Right atrium auricular region (tissue), 2 donors: ENCODE measurements at regions not wholly inside any gene's neighbourhood (a gene's known extent, or its start where the extent isn't known, plus 50 kb on each side); places are given as distances from the start of the nearest gene placed in this dataset.
"Not testable (repeated sequence)": the region's sequence is repeated elsewhere in the genome, so short reads cannot be mapped to it uniquely, and the experiment has no call there.

Experiments used
- DNase-seq: peaks from one replicate; pipeline ENCODE4 v3.0.0-alpha.2; 2019; ENCODE audit warnings: low spot score
- H3K27ac ChIP-seq, 2 donors: fragments of 200-600 bp; sonication (generic); 1 replicate in 1 of 2; 2 replicates in 1 of 2; pipeline ENCODE4 v1.5.1; 2016 to 2019
- H3K27me3 ChIP-seq, 2 donors: fragments of 200-600 bp; sonication (generic); one replicate each; pipeline versions ENCODE4 v1.5.1 to v1.6.0; 2017 to 2019
- H3K36me3 ChIP-seq: fragments of 200-600 bp; sonication (generic); one replicate; pipeline ENCODE4 v1.5.1; 2016
- H3K4me1 ChIP-seq, 2 donors: fragments of 200-600 bp; sonication (generic); one replicate each; pipeline versions ENCODE4 v1.5.1 to v1.6.0; 2017 to 2019
- H3K4me3 ChIP-seq, 2 donors: fragments of 200-600 bp; sonication (generic); 1 replicate in 1 of 2; 2 replicates in 1 of 2; pipeline ENCODE4 v1.5.1; 2017 to 2019; ENCODE audit warnings: mild to moderate bottlenecking in 1 of 2, moderate library complexity in 1 of 2
- H3K9me3 ChIP-seq, 2 donors: fragments of 200-600 bp; sonication (generic); one replicate each; pipeline ENCODE4 v1.5.1; 2019
- CTCF ChIP-seq, 2 donors: fragments of 200-600 bp; sonication (generic); IDR thresholded peaks; one replicate each; pipeline ENCODE4 v1.5.1; 2019; ENCODE audit warnings: antibody characterized with exemption in 2 of 2

- H3K9me3 ChIP-seq: no peaks in the 10 kb centered on the region
- no peak overlapping the region for H3K27ac ChIP-seq
- no peak for DNase-seq
- H3K4me3 ChIP-seq: no peak overlapping the region
- TF ChIP-seq CTCF (IDR thresholded peaks at IDR 0.05): no peak
- no peaks in the 10 kb centered on the region for H3K4me1 ChIP-seq
- no peaks in the 10 kb centered on the region for H3K27me3 ChIP-seq
- H3K36me3 ChIP-seq: no peaks in the 10 kb centered on the region
These were observed 549.1 kb downstream of the RPS29 start for GRCh38 chr14:49036984-49037516.

DNA sequence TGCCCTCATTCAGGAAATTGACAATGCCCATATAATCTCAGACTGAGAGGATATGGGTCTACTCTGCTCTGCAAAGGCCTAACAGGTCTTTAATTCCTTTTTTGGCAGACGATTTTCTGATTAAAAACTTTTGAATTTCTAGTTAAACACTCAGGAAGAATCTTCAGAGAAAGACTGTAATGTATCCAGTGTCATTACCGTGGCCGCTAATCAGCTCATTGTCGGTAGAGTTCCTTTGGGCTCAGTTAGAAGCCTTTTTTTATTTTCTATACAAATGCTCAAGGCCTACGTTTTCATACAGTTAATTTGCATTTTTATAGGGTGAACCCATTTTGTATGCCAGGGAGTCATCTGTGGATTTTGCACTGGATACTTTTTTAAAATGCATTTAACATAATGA is 549.9 kb downstream of the RPS29 start:
- Histone ChIP-seq H3K36me3 (no peaks in the 10 kb centered on the region), H3K27me3 (no peaks in the 10 kb centered on the region), H3K4me1 (no peaks in the 10 kb centered on the region), H3K27ac (no peak overlapping the region), H3K4me3 (no peak overlapping the region), H3K9me3 (no peaks in the 10 kb centered on the region)
- no peak for DNase-seq
- TF ChIP-seq CTCF (IDR thresholded peaks at IDR 0.05): no peak

GRCh38 chr14:49033131-49033530 is 553.0 kb downstream of the RPS29 start:
- Histone ChIP-seq H3K27me3 (no peaks in the 10 kb centered on the region), H3K4me3 (no peak overlapping the region), H3K9me3 (no peaks in the 10 kb centered on the region), H3K4me1 (no peaks in the 10 kb centered on the region), H3K27ac (no peak overlapping the region), H3K36me3 (no peaks in the 10 kb centered on the region)
- no peak for TF ChIP-seq CTCF (IDR thresholded peaks at IDR 0.05)
- no peak for DNase-seq

DNA sequence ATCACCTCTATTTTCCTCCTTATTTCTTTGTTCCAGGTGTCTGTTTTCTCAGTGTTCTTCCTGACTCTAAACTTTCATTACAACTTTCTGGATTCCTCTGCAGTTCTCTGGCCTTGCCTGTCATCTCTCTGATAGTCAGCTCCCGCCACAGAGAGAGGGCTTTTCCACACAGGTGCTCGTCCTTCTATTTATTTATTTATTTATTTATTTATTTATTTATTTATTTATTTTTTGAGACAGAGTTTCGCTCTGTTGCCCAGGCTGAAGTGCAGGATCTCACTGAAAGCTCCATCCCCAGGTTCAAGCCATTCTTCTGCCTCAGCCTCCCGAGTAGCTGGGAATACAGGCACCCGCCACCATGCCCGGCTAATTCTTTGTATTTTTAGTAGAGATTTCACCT is 554.5 kb downstream of the RPS29 start:
- not testable (repeated sequence) for H3K27me3 ChIP-seq, H3K36me3 ChIP-seq, H3K4me1 ChIP-seq, H3K9me3 ChIP-seq, H3K4me3 ChIP-seq, H3K27ac ChIP-seq, DNase-seq

- H3K27ac ChIP-seq: no peak overlapping the region
- H3K4me3 ChIP-seq: no peak overlapping the region
- H3K4me1 ChIP-seq: no peaks in the 10 kb centered on the region
- no peaks in the 10 kb centered on the region for H3K9me3 ChIP-seq
- H3K36me3 ChIP-seq: no peaks in the 10 kb centered on the region
- H3K27me3 ChIP-seq: no peaks in the 10 kb centered on the region
- no peak for DNase-seq
- TF ChIP-seq CTCF (IDR thresholded peaks at IDR 0.05): no peak
These were observed 566.6 kb downstream of the RPS29 start for GRCh38 chr14:49019467-49020115.

DNA sequence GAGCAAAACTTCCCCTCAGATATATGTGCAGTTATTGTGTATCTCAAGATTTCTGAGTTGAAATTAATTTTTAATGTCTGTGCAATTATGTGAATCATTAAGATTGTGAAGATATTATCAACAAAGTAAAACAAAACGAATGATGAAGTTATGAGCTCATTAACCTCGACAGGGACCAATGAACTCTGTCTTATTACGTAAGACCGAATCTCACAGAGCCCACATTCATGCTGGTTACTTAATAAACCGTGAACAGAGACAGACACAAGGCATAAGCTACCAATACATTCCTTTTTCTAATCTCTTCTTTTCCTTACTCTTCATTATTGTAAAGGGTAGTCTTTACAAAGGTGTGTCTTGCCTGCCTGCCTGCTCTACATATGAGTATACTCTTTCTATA is 568.7 kb downstream of the RPS29 start:
- Histone ChIP-seq H3K27ac (no peak overlapping the region), H3K36me3 (no peaks in the 10 kb centered on the region), H3K9me3 (no peaks in the 10 kb centered on the region), H3K4me1 (no peaks in the 10 kb centered on the region), H3K27me3 (no peaks in the 10 kb centered on the region), H3K4me3 (no peak overlapping the region)
- TF ChIP-seq CTCF (IDR thresholded peaks at IDR 0.05): no peak
- DNase-seq: no peak
